ENCODE measurements at regions not wholly inside any gene's neighbourhood (a gene's known extent, or its start where the extent isn't known, plus 50 kb on each side); places are given as distances from the start of the nearest gene placed in this dataset.

GRCh38 chr20:6657111-6657510 lies 110.4 kb upstream of the BMP2 start:
- ChIA-PET RAD21 (ENCODE audit: low non-redundant PET in 1 of 2, low total read pairs in 2 of 2, uncharacterized antibody in 2 of 2, unreplicated experiment in 2 of 2) (no interaction called here), POLR2A (no interaction called here), CTCF (no interaction called here)
- Histone ChIP-seq H4K20me1 (ENCODE audit: insufficient read depth) (no peaks in the 10 kb centered on the region), H3K9me3 (ENCODE audit: control insufficient read depth in 1 of 2, insufficient read depth in 1 of 2, low read depth in 1 of 2, low read length in 2 of 2) (peaks cover 3 to 8% of the 10 kb centered on the region in 2 experiments; a peak in 2 of 4 replicates), H3K36me3 (ENCODE audit: control insufficient read depth in 1 of 2, insufficient read depth in 2 of 2, low read length in 2 of 2) (no peaks in the 10 kb centered on the region), H3K9me2 (ENCODE audit: insufficient read depth) (no peaks in the 10 kb centered on the region), H3K4me2 (ENCODE audit: low read length) (no peak overlapping the region), H3K27ac (ENCODE audit: low read depth, low read length) (no peak overlapping the region), H3K27me3 (ENCODE audit: insufficient read depth, low read length) (no peaks in the 10 kb centered on the region), H2AFZ (ENCODE audit: low read depth, low read length, poor library complexity, severe bottlenecking) (no peak overlapping the region), H3K79me2 (ENCODE audit: insufficient read depth, low read length) (no peaks in the 10 kb centered on the region), H3K4me3 (replicated peaks in 1 of 2; ENCODE audit: low read depth in 1 of 2, low read length in 2 of 2) (no peak overlapping the region), H3K4me1 (ENCODE audit: control insufficient read depth in 1 of 2, insufficient read depth in 2 of 2, low read length in 2 of 2) (no peaks in the 10 kb centered on the region), H3K9ac (ENCODE audit: low read length) (no peak overlapping the region)
- no peak for TF ChIP-seq EGR1 (IDR thresholded peaks at IDR 0.05; ENCODE audit: low read depth)
- no peak for TF ChIP-seq REST (IDR thresholded peaks at IDR 0.05; ENCODE audit: low read depth)
- no peak for TF ChIP-seq SP1 (IDR thresholded peaks at IDR 0.05; ENCODE audit: low read depth)
- TF ChIP-seq ZBTB33 (IDR thresholded peaks at IDR 0.05; ENCODE audit: extremely low read depth, insufficient replicate concordance, low read length) = no peak
- TF ChIP-seq, protein P1, sequence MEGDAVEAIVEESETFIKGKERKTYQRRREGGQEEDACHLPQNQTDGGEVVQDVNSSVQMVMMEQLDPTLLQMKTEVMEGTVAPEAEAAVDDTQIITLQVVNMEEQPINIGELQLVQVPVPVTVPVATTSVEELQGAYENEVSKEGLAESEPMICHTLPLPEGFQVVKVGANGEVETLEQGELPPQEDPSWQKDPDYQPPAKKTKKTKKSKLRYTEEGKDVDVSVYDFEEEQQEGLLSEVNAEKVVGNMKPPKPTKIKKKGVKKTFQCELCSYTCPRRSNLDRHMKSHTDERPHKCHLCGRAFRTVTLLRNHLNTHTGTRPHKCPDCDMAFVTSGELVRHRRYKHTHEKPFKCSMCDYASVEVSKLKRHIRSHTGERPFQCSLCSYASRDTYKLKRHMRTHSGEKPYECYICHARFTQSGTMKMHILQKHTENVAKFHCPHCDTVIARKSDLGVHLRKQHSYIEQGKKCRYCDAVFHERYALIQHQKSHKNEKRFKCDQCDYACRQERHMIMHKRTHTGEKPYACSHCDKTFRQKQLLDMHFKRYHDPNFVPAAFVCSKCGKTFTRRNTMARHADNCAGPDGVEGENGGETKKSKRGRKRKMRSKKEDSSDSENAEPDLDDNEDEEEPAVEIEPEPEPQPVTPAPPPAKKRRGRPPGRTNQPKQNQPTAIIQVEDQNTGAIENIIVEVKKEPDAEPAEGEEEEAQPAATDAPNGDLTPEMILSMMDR (IDR thresholded peaks at IDR 0.05 in 2 of 3, conservative IDR thresholded peaks at IDR 0.05 in 1 of 3; ENCODE audit: borderline replicate concordance in 1 of 3, insufficient read depth in 1 of 3, low read depth in 2 of 3, low read length in 2 of 3) = no peak
- no peak for TF ChIP-seq RAD21 (IDR thresholded peaks at IDR 0.05; ENCODE audit: low read depth)
- TF ChIP-seq POLR2AphosphoS5 (IDR thresholded peaks at IDR 0.05; ENCODE audit: low read depth, low read length) = no peak
- TF ChIP-seq FOSL1 (IDR thresholded peaks at IDR 0.05; ENCODE audit: low read depth) = no peak
- no peak for TF ChIP-seq ZNF274 (IDR thresholded peaks at IDR 0.05; ENCODE audit: low read depth, low read length)
- TF ChIP-seq CBX3 (IDR thresholded peaks at IDR 0.05; ENCODE audit: low read depth) = no peak
- no peak for TF ChIP-seq JUND (IDR thresholded peaks at IDR 0.05)
- no peak for TF ChIP-seq EZH2 (IDR thresholded peaks at IDR 0.05)
- no peak for TF ChIP-seq EZH2phosphoT487 (IDR thresholded peaks at IDR 0.05; ENCODE audit: borderline replicate concordance)
- no peak for TF ChIP-seq ZFX (IDR thresholded peaks at IDR 0.05)
- TF ChIP-seq POLR2A (IDR thresholded peaks at IDR 0.05; ENCODE audit: borderline replicate concordance, extremely low read depth, insufficient read depth, insufficient read length) = no peak
- TF ChIP-seq CEBPB (IDR thresholded peaks at IDR 0.05; ENCODE audit: low read depth) = no peak
- ATAC-seq (no peak), DNase-seq (ENCODE audit: low read depth, low spot score) (no peak)
- no TSS peak for BruUV-seq (replicated peaks)
- intact Hi-C loops (cut with micrococcal nuclease) = no loop called here

All from HCT116 (cell line).